Neural progenitor cell (in vitro differentiated cells): ENCODE measurements at regions not wholly inside any gene's neighbourhood (a gene's known extent, or its start where the extent isn't known, plus 50 kb on each side); places are given as distances from the start of the nearest gene placed in this dataset.
"Not testable (repeated sequence)": the region's sequence is repeated elsewhere in the genome, so short reads cannot be mapped to it uniquely, and the experiment has no call there.

Experiments used
- DNase-seq: peaks from one replicate; pipeline ENCODE4 v3.0.0-alpha.2; 2016; ENCODE audit warnings: low spot score
- H2AFZ ChIP-seq: fragments of 200-600 bp; sonication (generic); replicated peaks from 2 replicates; pipeline ENCODE4 v1.6.1; 2016; ENCODE audit warnings: antibody characterized with exemption
- H3F3A ChIP-seq: fragments of 200-600 bp; sonication (generic); 2 replicates; pipeline ENCODE4 v1.6.1; 2016; ENCODE audit warnings: antibody characterized with exemption, low read depth
- H3K27ac ChIP-seq: fragments of 200-600 bp; sonication (generic); 2 replicates; pipeline ENCODE4 v1.5.1; 2016; ENCODE audit warnings: mild to moderate bottlenecking
- H3K27me3 ChIP-seq: fragments of 200-600 bp; sonication (generic); 2 replicates; pipeline ENCODE4 v1.6.1; 2016; ENCODE audit warnings: mild to moderate bottlenecking, moderate library complexity
- H3K36me3 ChIP-seq: fragments of 200-600 bp; sonication (generic); 2 replicates; pipeline ENCODE4 v1.5.1; 2016
- H3K4me1 ChIP-seq: fragments of 200-600 bp; sonication (generic); 2 replicates; pipeline ENCODE4 v1.6.1; 2016; ENCODE audit warnings: mixed run types
- H3K4me2 ChIP-seq: fragments of 200-600 bp; sonication (generic); 2 replicates; pipeline ENCODE4 v1.6.1; 2016
- H3K4me3 ChIP-seq: fragments of 200-600 bp; sonication (generic); 2 replicates; pipeline ENCODE4 v1.5.1; 2016
- H3K79me2 ChIP-seq: fragments of 200-600 bp; sonication (generic); 2 replicates; pipeline ENCODE4 v1.6.1; 2016; ENCODE audit warnings: low read depth
- H3K9ac ChIP-seq: fragments of 200-600 bp; sonication (generic); 2 replicates; pipeline ENCODE4 v1.6.1; 2016
- H3K9me3 ChIP-seq: fragments of 200-600 bp; sonication (generic); 2 replicates; pipeline ENCODE4 v1.5.1; 2016; ENCODE audit warnings: low read depth
- H4K20me1 ChIP-seq: fragments of 200-600 bp; sonication (generic); 2 replicates; pipeline ENCODE4 v1.6.1; 2016; ENCODE audit warnings: low read depth
- H3K27ac Mint-ChIP-seq: 3 replicates; pipeline ENCODE4 v1.8.0; 2021; ENCODE audit warnings: mixed read lengths
- H3K27me3 Mint-ChIP-seq: 2 replicates; pipeline ENCODE4 v1.8.0; 2022; ENCODE audit warnings: low read depth, mild to moderate bottlenecking, inconsistent platforms, moderate library complexity, mixed read lengths; ENCODE audit not compliant: insufficient read depth
- H3K36me3 Mint-ChIP-seq: 3 replicates; pipeline ENCODE4 v1.8.0; 2021; ENCODE audit warnings: mixed read lengths
- H3K4me1 Mint-ChIP-seq: 3 replicates; pipeline ENCODE4 v1.8.0; 2021; ENCODE audit warnings: mixed read lengths
- H3K4me3 Mint-ChIP-seq: 3 replicates; pipeline ENCODE4 v1.8.0; 2021; ENCODE audit warnings: mild to moderate bottlenecking, moderate library complexity, mixed read lengths
- H3K9me3 Mint-ChIP-seq: 3 replicates; pipeline ENCODE4 v1.8.0; 2020; ENCODE audit warnings: mixed read lengths
- EZH2 ChIP-seq: fragments of 200-600 bp; sonication (generic); IDR thresholded peaks from 2 replicates; pipeline ENCODE4 v1.6.1; 2017; ENCODE audit warnings: antibody characterized with exemption, mild to moderate bottlenecking, moderate library complexity
- EZH2phosphoT487 ChIP-seq: fragments of 200-600 bp; sonication (generic); IDR thresholded peaks from 2 replicates; pipeline ENCODE4 v1.6.1; 2017; ENCODE audit warnings: antibody characterized with exemption
- TF ChIP-seq, protein P1 (sequence below): fragments of 200-600 bp; sonication (generic); IDR thresholded peaks from 2 replicates; pipeline ENCODE4 v1.5.1; 2017; ENCODE audit warnings: antibody characterized with exemption, mild to moderate bottlenecking

DNA sequence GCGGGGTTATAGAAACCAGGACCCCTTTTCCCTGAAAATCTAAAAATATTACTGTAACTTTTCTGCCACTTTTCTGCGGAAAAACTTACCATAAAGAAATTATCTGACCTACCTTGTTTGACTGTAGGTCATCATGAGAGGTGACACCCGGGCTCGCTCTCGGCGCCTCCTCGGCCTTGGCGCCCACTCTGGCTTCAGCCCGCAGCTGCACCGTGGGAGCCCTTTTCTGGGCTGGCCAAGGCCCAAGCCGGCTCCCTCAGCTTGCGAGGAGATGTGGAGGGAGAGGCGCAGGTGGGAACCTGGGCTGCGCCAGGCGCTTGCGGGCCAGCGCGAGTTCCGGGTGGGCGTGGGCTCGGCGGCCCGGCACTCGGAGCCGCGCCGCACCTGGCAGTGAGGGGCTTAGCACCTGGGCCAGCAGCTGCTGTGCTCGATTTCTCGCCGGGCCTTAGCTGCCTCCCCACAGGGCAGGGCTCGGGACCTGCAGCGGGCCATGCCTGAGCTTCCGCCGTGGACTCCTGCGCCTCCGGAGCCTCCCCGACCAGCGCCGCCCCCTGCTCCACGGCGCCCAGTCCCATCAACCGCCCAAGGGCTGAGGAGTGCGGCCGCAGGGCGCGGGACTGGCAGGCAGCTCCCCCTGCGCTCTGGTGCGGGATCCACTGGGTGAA lies 107.7 kb upstream of the DNAJC10 start:
- no peaks in the 10 kb centered on the region for H3K27me3 Mint-ChIP-seq
- Histone ChIP-seq H3K4me1 (no peaks in the 10 kb centered on the region), H3K4me2 (no peak overlapping the region), H3K4me3 (no peak overlapping the region), H2AFZ (no peak overlapping the region), H3K27me3 (no peaks in the 10 kb centered on the region), H3K27ac (no peak overlapping the region), H3K9ac (no peak overlapping the region), H4K20me1 (no peaks in the 10 kb centered on the region), H3K79me2 (no peaks in the 10 kb centered on the region), H3K36me3 (no peaks in the 10 kb centered on the region), H3K9me3 (no peaks in the 10 kb centered on the region), H3F3A (no peaks in the 10 kb centered on the region)
- peaks cover 13% of the 10 kb centered on the region for H3K9me3 Mint-ChIP-seq
- no peaks in the 10 kb centered on the region for H3K36me3 Mint-ChIP-seq
- TF ChIP-seq EZH2: no peak
- no peak for TF ChIP-seq EZH2phosphoT487
- TF ChIP-seq, protein P1, sequence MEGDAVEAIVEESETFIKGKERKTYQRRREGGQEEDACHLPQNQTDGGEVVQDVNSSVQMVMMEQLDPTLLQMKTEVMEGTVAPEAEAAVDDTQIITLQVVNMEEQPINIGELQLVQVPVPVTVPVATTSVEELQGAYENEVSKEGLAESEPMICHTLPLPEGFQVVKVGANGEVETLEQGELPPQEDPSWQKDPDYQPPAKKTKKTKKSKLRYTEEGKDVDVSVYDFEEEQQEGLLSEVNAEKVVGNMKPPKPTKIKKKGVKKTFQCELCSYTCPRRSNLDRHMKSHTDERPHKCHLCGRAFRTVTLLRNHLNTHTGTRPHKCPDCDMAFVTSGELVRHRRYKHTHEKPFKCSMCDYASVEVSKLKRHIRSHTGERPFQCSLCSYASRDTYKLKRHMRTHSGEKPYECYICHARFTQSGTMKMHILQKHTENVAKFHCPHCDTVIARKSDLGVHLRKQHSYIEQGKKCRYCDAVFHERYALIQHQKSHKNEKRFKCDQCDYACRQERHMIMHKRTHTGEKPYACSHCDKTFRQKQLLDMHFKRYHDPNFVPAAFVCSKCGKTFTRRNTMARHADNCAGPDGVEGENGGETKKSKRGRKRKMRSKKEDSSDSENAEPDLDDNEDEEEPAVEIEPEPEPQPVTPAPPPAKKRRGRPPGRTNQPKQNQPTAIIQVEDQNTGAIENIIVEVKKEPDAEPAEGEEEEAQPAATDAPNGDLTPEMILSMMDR: no peak
- no peak for DNase-seq
- no peak overlapping the region for H3K27ac Mint-ChIP-seq
- no peak overlapping the region for H3K4me3 Mint-ChIP-seq
- no peaks in the 10 kb centered on the region for H3K4me1 Mint-ChIP-seq

DNA sequence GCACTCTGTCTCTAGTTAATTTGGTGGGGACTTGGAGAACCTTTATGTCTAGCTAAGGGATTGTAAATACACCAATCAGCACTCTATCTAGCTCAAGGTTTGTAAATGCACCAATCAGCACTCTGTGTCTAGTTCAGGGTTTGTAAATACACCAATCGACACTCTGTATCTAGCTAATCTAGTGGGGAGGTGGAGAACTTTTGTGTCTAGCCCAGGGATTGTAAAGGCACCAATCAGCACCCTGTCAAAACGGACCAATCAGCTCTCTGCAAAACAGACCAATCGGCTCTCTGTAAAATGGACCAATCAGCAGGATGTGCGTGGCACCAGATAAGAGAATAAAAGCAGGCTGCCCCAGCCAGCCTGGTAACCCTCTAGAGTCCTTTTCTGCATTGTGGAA lies 107.1 kb upstream of the DNAJC10 start:
- H3K9ac ChIP-seq, H3K4me1 Mint-ChIP-seq, H3K4me3 Mint-ChIP-seq, DNase-seq, H3K4me1 ChIP-seq, H3F3A ChIP-seq, H3K79me2 ChIP-seq, H3K27ac ChIP-seq, H3K36me3 Mint-ChIP-seq, H3K27ac Mint-ChIP-seq, H2AFZ ChIP-seq, H3K36me3 ChIP-seq, H3K9me3 ChIP-seq, H3K27me3 Mint-ChIP-seq, H3K4me3 ChIP-seq, H3K27me3 ChIP-seq, H4K20me1 ChIP-seq, H3K4me2 ChIP-seq: not testable (repeated sequence)
- H3K9me3 Mint-ChIP-seq: peaks cover 13% of the 10 kb centered on the region

DNA sequence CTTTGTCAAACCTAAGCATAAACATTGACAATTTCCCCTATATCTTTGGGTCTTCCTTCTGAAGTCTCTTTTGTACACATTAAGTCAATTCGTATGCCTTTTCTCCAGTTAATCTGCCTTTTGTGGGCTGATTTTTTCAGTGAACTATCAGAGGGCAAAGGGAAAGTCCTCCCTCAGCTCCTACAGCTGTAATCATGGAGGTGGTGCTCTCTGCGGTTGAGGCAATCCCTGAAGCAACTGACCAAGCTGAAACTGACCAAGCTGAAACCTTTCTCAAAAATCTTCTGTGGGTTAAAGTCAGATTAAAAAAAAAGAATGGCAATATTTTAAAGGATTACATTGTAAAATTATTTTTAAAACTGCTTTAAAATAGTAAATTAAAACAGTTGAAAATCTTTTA lies 105.8 kb upstream of the DNAJC10 start:
- DNase-seq: no peak
- H3K4me3 Mint-ChIP-seq: no peak overlapping the region
- Histone ChIP-seq H2AFZ (peak overlapping the region; percentile 89), H3K27ac (no peak overlapping the region), H3K4me3 (no peak overlapping the region), H3K79me2 (no peaks in the 10 kb centered on the region), H3K4me2 (no peak overlapping the region), H3K27me3 (no peaks in the 10 kb centered on the region), H3F3A (no peaks in the 10 kb centered on the region), H3K9me3 (no peaks in the 10 kb centered on the region), H4K20me1 (no peaks in the 10 kb centered on the region), H3K9ac (no peak overlapping the region), H3K36me3 (no peaks in the 10 kb centered on the region), H3K4me1 (no peaks in the 10 kb centered on the region)
- H3K9me3 Mint-ChIP-seq: peaks cover 13% of the 10 kb centered on the region
- H3K4me1 Mint-ChIP-seq: no peaks in the 10 kb centered on the region
- no peaks in the 10 kb centered on the region for H3K36me3 Mint-ChIP-seq
- H3K27me3 Mint-ChIP-seq: no peaks in the 10 kb centered on the region
- H3K27ac Mint-ChIP-seq: no peak overlapping the region
- TF ChIP-seq EZH2phosphoT487: no peak
- TF ChIP-seq, protein P1: no peak
- no peak for TF ChIP-seq EZH2

DNA sequence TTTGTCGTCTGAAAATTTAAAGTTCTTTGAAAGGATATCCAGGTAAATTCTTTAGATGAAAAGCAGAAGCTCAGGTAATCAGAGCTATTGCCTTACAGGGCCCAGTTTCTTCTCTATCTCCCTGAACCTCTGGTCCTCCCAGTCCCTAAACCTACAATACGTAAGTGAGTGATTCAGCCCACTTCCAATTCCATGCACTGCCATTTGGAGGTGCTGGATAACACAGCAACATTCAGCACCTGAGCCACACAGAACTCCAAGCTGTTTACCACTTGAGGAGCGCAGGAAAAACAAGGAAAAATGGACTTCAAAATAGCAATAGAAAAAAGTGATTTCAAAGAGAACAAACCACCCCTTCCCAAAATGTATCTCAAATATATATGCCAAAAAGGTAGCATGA lies 105.0 kb upstream of the DNAJC10 start:
- Histone ChIP-seq H3F3A (no peaks in the 10 kb centered on the region), H3K79me2 (no peaks in the 10 kb centered on the region), H3K36me3 (no peaks in the 10 kb centered on the region), H3K9ac (no peak overlapping the region), H3K4me3 (no peak overlapping the region), H2AFZ (no peak overlapping the region), H4K20me1 (no peaks in the 10 kb centered on the region), H3K27me3 (no peaks in the 10 kb centered on the region), H3K27ac (no peak overlapping the region), H3K4me2 (no peak overlapping the region), H3K9me3 (no peaks in the 10 kb centered on the region), H3K4me1 (no peaks in the 10 kb centered on the region)
- Mint-ChIP-seq H3K4me1 (no peaks in the 10 kb centered on the region), H3K27me3 (no peaks in the 10 kb centered on the region), H3K9me3 (peaks cover 13% of the 10 kb centered on the region), H3K4me3 (no peak overlapping the region), H3K27ac (no peak overlapping the region), H3K36me3 (no peaks in the 10 kb centered on the region)
- no peak for TF ChIP-seq EZH2
- TF ChIP-seq, protein P1: no peak
- TF ChIP-seq EZH2phosphoT487: no peak
- DNase-seq: no peak
